Stimulated activated CD4-positive, alpha-beta T cell treated with anti-CD3 and anti-CD28 coated beads, TNF-alpha, amount 100 ng/mL, for 4 hours (primary cell): ENCODE measurements at regions not wholly inside any gene's neighbourhood (a gene's known extent, or its start where the extent isn't known, plus 50 kb on each side); places are given as distances from the start of the nearest gene placed in this dataset.
"Not testable (repeated sequence)": the region's sequence is repeated elsewhere in the genome, so short reads cannot be mapped to it uniquely, and the experiment has no call there.

Experiments
- DNase-seq, 3 experiments: peaks; one replicate each; pipeline ENCODE4 v3.0.0-alpha.2; 2020; ENCODE audit warnings: low read depth in 3 of 3

DNA sequence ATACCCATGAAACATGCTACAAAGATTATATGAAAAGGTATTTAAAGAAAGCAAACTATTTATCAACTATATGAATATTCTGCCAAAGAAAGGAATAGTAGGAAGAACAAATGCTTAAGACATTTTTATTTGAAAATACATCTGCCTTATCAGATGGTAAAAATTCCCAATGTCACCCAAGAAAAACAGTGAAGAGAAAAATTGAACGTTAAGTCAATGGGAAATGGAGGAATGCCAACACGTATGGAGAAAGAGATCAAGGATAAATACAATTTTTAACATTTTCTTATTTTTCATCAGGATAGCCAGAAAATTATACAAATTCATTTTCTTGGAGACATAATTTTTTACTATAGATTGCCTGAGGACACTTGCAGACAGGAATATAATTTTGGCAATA is 394.2 kb downstream of the ZEB2 start:
- no peak for DNase-seq

DNA sequence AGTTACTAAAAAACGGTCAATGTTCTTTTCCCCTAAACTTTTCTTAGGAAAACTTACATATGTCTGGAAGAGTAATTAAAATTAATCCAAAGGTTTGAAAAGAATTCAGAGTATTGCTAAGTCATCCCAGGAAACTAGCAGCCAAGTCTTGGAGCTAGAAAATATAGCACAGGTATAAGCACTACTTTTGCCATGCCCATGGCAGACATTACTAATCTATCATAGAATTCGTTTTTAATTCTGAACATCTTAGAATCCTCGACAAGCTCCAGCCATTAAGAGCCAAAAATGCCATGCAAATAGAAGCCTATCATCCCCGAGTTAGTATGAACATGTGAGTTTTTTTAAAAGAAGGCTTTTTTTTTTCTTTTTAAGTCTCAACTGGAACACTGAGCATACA is 395.0 kb downstream of the ZEB2 start:
- no peak for DNase-seq

- DNase-seq, result no peak
Observed at GRCh38 chr2:144120487-144120886, 399.4 kb downstream of the ZEB2 start.

DNA sequence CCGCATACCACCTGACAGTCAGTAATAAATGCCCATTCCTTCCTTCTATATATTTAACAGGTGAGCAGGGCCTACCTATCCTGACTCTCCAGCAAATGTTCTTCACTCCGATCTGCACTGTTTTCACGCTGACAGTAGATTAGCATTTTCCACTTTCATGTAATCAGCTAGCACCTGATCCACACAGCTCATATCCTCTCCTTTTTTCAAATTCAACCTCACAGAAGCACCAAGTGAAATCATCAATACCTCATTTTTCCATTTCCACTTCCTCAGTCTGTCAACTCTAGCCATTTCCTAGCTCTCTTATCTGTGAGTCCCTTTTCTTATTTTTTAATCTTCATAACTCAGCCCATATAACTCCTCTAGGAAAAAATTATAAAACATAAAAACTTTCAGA is 402.8 kb downstream of the ZEB2 start:
- no peak for DNase-seq

DNA sequence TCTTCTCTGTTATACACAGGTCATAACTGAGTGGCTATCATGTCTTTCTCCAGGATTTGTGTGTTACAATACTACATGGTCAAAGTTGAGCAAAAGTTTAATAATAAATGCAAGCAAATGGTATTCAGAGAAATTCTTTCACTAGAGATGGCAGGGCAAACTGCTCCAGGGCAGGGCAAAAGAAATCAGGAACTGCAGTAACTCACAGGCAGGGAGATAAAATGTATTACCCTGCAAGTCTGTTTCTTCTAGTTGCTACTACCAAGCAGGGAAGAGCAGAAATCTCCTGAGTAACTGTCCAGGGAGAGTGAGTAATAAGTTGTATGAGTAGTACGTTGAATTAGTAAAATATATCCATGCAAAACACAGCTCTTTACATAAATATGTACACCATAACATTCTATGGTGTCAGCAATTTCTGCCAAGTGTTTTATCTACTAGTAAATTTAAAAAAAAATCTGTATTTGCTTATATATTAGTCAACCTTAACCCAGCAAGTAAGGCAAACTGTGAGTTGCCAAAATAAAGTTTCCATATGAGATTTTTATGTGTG is 404.1 kb downstream of the ZEB2 start:
- DNase-seq, result no peak

GRCh38 chr2:144114760-144115159 is 405.2 kb downstream of the ZEB2 start:
- no peak for DNase-seq

GRCh38 chr2:144111437-144111836 is 408.5 kb downstream of the ZEB2 start:
- DNase-seq, result no peak

- not testable (repeated sequence) for DNase-seq
Observed at GRCh38 chr2:144106104-144106503, 413.8 kb downstream of the ZEB2 start.

GRCh38 chr2:144102386-144102785 is 417.5 kb downstream of the ZEB2 start:
- DNase-seq, result no peak

DNA sequence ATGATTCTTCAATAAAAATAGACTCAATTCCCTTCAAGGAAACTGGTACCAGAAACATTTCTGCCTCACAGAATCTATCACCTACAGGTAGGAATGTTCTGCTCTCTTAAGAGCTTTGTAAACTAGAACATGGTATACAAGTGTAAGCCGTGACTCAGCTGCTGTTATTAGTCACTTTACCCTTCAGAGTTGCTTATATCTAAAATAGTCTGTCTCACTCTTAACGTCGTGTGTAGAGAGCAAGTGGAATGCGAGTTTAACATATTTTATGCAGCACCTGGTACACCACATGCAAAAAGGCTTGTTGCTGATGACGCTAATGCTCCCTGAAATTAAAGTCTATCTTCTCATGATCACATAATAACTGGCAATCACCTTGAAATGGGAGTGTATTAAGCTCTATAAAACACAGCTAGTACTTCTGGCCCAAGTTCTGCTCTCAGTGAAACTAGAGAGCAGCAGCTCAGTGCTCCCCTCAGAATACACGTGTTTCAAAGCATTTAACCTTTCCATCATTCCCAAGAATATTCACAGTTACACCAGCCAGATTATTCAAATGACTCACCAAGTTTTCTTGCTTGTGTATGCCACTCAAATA is 420.0 kb downstream of the ZEB2 start:
- DNase-seq, result no peak

GRCh38 chr2:144099340-144099739 is 420.6 kb downstream of the ZEB2 start:
- no peak for DNase-seq

DNA sequence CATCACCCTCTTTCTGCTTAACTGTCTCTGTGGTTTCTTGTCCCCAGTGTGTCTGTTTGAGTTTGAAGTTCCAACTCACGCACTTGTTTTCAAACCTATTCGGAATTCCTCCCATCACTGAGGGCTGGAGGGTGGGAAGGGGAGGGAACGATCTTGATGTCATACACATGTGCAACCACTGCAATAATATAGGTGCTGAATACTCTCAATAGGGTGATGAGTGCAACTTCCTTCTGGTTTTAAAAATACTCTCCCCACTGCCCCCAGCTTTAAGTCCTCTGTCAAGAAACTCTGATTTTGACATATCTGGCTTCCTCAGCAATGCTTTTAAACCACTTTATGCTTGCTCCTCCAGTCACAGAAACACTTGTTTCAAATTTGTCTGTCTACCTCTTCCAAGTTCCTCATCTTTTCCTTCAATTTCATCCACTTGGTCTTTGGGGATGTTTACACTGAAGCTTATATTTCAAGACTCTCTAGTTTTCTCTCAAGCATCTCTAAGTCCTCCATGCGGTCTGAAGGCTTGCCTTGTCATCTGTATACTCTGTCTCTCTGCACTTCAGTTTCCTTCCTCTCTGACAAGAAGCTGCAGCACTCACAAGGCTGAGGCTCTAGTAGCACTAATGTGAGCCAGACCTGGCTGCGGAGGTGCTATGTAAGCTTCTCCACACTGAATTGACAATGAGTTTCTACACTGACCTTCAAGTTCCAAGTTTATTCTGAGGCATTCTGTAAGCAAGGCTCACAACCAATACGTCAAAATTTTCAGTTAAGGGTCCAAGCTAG is 422.3 kb downstream of the ZEB2 start:
- no peak for DNase-seq

- DNase-seq, result no peak
Observed at GRCh38 chr2:144096531-144096930, 423.4 kb downstream of the ZEB2 start.

- no peak for DNase-seq
Observed at GRCh38 chr2:144094408-144095151, 425.3 kb downstream of the ZEB2 start.

DNA sequence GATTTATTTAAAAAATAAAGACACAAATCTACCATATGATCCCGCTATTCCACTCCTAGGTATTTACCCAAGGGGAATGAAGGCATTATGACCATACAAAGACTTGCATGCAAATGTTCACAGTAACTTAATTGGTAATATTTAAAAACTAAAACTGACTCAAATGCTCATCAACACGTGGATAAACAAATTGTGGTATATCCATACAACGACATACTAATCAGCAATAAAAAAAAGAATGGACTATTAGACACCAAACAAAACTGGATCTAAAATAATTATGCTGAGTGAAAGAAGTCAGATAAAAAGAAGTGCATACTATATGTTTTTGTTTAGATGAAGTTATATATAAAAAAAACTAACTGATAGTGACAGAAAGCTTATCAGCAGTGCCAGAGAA is 428.3 kb downstream of the ZEB2 start:
- DNase-seq, result no peak

- DNase-seq, result no peak
Observed at GRCh38 chr2:144088863-144089262, 431.1 kb downstream of the ZEB2 start.

DNA sequence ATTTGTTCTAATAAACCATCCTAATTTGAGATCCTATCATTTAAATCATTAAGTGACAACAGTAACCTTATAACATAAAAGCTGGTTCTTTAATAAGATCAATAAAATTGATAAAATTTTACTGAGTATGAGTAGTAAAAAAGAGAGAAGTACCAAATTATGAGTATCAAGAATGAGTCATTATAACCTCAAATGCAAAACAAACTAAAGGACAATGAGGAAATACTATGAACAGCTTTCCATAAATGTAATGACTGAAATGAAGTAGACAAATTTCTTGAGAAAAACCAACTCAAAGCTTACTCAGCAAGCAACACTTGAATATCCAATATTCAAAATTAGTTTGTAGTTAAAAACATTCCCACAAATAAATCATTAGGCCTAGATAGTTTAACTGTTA is 433.0 kb downstream of the ZEB2 start:
- DNase-seq, result no peak

- no peak for DNase-seq
Observed at GRCh38 chr2:144085016-144085415, 434.9 kb downstream of the ZEB2 start.

DNA sequence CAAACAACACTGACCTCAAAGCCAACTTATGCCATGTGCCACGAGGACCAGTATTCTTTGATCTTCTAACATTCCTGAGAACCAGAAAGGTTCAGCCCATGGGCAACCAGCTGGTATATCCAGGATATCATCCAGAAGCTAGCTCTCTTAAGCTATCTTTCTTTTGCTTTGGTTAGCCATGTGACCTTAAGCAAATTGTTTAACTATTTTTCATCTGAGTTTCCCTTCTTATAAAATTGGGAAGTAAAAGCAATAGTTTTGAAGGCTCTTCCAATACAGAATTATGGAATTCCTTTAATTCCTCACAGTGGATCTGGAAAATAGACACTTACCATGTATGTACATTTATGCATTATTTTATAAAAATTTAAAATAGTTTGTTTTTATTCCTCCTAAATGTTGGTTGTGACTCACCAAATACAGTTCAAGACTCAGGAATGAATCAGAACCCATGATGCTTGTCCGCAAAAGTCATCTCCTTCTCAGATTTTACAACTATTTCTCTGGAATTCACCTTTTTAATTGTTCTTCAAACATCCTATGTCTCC is 435.7 kb downstream of the ZEB2 start:
- no peak for DNase-seq

DNA sequence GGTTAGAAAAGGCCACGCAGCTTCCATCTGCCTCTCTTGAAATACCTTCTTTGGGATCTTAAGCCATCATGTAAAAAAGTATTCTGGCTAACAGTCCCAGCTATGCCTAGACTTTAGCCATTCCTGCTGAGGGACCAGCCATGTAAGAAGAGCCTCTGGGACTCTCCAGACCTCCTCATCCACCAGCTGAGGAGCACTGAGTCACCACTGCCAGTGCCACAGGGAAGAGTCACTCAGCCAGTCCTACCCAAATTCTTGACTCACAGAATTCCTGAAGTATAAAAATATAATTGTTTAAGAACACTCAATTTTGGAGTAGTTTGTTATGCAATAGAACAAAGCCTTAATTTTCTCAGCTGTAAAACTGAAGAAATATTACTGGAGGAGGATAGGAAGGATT is 436.7 kb downstream of the ZEB2 start:
- DNase-seq, result no peak

- no peak for DNase-seq
Observed at GRCh38 chr2:144082777-144083176, 437.1 kb downstream of the ZEB2 start.

GRCh38 chr2:144082327-144082726 is 437.6 kb downstream of the ZEB2 start:
- DNase-seq, result no peak
